ENCODE measurements at regions not wholly inside any gene's neighbourhood (a gene's known extent, or its start where the extent isn't known, plus 50 kb on each side); places are given as distances from the start of the nearest gene placed in this dataset.

- TF ChIP-seq ZBTB26 (CRISPR knock-in tag; IDR thresholded peaks at IDR 0.05; ENCODE audit: borderline replicate concordance) (no peak), ISL2 (CRISPR knock-in tag; IDR thresholded peaks at IDR 0.05) (no peak), SOX13 (IDR thresholded peaks at IDR 0.05) (no peak), SOX13 (CRISPR knock-in tag; conservative IDR thresholded peaks at IDR 0.05 in 1 of 2, IDR thresholded peaks at IDR 0.05 in 1 of 2) (no peak), CTCF (CRISPR knock-in tag; IDR thresholded peaks at IDR 0.05) (no peak), ZBTB7A (CRISPR knock-in tag; IDR thresholded peaks at IDR 0.05) (no peak), ZNF639 (CRISPR knock-in tag; conservative IDR thresholded peaks at IDR 0.05) (no peak), MYC (CRISPR knock-in tag; IDR thresholded peaks at IDR 0.05; ENCODE audit: borderline replicate concordance) (no peak), TFAP4 (IDR thresholded peaks at IDR 0.05; ENCODE audit: borderline replicate concordance, low read depth) (no peak), TCF12 (IDR thresholded peaks at IDR 0.05) (no peak), TCF12 (CRISPR knock-in tag; IDR thresholded peaks at IDR 0.05) (no peak), RERE (CRISPR knock-in tag; IDR thresholded peaks at IDR 0.05; ENCODE audit: low read depth) (no peak)
These were observed 342.7 kb downstream of the TBC1D4 start for GRCh38 chr13:75139291-75139690.
